ENCODE measurements at regions not wholly inside any gene's neighbourhood (a gene's known extent, or its start where the extent isn't known, plus 50 kb on each side); places are given as distances from the start of the nearest gene placed in this dataset.

DNA sequence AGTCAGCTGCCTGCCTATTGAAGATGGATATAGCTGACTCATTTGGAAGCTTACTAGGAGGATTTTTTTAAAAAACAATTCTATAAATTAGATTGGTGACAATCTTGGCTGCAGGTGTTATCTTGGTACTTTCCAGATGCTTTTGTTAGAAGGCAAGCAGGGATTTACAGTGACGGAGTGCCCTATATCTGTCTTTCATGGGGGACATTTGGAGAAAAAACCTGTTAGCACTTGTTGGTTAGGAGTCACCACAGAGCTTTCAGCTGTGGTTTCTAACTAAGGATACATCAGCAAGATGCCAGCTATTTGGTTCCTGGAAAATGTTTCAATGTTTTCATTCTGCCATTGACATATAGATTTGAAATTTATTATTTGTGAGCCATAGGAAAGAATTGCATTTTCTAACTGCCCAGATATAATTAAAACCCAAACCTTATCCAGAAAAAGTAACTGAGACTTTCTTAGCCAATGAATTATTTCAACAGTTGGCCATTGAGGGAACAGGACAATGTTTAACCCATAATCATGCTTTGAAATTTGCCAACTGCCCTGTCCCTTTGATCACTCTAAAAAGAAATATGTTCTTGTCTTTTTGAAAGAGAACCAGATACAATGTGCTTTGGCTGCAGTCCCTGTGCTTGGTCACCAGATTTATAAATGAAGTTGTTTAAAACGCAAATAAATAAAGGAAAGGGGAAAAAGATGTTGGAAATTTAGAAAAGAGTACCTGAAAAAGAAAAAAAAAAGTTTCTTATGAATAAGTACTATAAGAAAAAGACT lies 761.0 kb upstream of the CXADR start:
- no peak for TF ChIP-seq POLR2A (IDR thresholded peaks at IDR 0.05; ENCODE audit: low read depth, low read length)
- TF ChIP-seq POLR2AphosphoS5 (IDR thresholded peaks at IDR 0.05; ENCODE audit: low read depth, low read length) = no peak
- TF ChIP-seq TAF1 (IDR thresholded peaks at IDR 0.05; ENCODE audit: borderline replicate concordance, low read depth, low read length) = no peak

All from GM12892 (cell line).